Stimulated activated naive CD8-positive, alpha-beta T cell treated with anti-CD3 and anti-CD28 coated beads, Interleukin-15, amount 100 ng/mL, for 72 hours (primary cell): ENCODE measurements at regions not wholly inside any gene's neighbourhood (a gene's known extent, or its start where the extent isn't known, plus 50 kb on each side); places are given as distances from the start of the nearest gene placed in this dataset.

Source experiments
- ATAC-seq: fragments of 150-1000 bp; cut with Tn5 transposase; 2 replicates; pipeline ENCODE4 v1.10.0; 2021; ENCODE audit warnings: mild to moderate bottlenecking, moderate library complexity
- DNase-seq, 2 donors: peaks; one replicate each; pipeline ENCODE4 v3.0.0; 2021 to 2022
- H3K27ac Mint-ChIP-seq, 2 donors: one replicate each; pipeline ENCODE4 v1.8.0; 2022; ENCODE audit warnings: mild to moderate bottlenecking in 2 of 2, mixed read lengths in 2 of 2, moderate library complexity in 2 of 2
- H3K27me3 Mint-ChIP-seq: one replicate; pipeline ENCODE4 v1.8.0; 2022; ENCODE audit warnings: mixed read lengths
- H3K4me1 Mint-ChIP-seq: one replicate; pipeline ENCODE4 v1.8.0; 2022; ENCODE audit warnings: mild to moderate bottlenecking, mixed read lengths
- H3K4me3 Mint-ChIP-seq, 2 donors: one replicate each; pipeline ENCODE4 v1.8.0; 2022; ENCODE audit warnings: mild to moderate bottlenecking in 2 of 2, mixed read lengths in 2 of 2, moderate library complexity in 1 of 2
- H3K9me3 Mint-ChIP-seq, 2 donors: one replicate each; pipeline ENCODE4 v1.8.0; 2022; ENCODE audit warnings: mixed read lengths in 2 of 2

DNA sequence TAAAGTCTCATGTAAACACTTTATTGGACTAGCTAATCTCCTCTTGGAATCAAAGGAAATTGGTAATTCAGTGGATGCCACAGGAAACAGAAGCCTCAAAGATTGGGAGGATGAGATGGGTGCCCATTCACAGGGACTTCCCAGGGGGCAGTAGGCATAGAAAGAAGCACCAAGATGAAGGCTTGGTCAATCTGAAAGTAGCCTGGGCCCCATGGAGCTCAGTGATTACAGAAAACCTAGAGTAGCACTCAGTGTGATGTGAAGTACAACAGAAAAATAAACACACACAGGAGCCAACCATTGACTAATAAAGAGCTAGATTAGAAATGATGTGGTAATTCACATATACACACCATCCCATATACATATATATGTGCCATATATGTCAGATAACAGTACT lies 560.6 kb downstream of the TBC1D4 start:
- DNase-seq (no peak), ATAC-seq (no peak)
- H3K4me3 Mint-ChIP-seq, result no peak overlapping the region
- no peaks in the 10 kb centered on the region for H3K4me1 Mint-ChIP-seq
- H3K27me3 Mint-ChIP-seq, result no peaks in the 10 kb centered on the region
- no peak overlapping the region for H3K27ac Mint-ChIP-seq
- peaks cover 5 to 8% of the 10 kb centered on the region in 2 donors for H3K9me3 Mint-ChIP-seq

DNA sequence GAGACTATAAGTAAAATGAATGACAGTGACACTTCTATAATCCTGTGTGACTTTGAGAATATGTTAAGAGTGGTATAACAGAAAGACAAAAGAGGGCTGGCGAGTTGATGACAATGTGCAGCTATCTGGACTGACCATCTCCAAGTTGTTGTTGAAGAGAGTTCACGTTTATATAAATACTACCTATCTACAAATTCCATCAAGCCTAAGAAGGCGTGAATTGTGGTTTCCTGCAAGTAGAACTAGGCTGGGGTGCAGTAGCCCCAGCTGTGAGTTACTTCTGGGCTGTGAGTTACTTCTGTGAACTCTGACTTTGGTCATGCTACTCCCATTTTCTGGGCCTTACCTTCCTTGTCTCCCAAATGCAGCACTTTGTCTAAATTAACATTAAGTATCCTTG lies 561.0 kb downstream of the TBC1D4 start:
- Mint-ChIP-seq H3K4me1 (no peaks in the 10 kb centered on the region), H3K27me3 (no peaks in the 10 kb centered on the region), H3K9me3 (peaks cover 1 to 8% of the 10 kb centered on the region in 2 donors), H3K4me3 (no peak overlapping the region), H3K27ac (no peak overlapping the region)
- ATAC-seq, result no peak
- DNase-seq, result no peak

DNA sequence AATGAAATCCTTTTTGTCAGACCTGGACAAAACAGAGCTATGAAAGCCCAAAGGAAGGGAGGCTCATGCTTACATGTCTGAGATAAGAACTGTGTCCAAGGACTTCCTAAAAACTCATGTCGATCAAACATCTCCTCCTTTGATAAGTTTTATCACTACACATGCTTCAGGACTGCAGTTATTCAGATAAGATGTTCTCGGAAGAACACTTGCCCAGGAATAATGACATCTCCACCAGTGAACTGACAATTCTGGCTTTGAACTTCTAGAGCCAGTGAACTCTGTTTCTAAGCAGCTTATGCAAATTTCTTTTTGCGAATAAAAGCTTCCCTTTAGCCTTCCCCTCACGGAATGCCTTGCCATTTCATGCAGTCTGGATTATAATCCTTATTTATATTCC lies 561.6 kb downstream of the TBC1D4 start:
- Mint-ChIP-seq H3K9me3 (peaks cover 0 to 8% of the 10 kb centered on the region in 2 donors), H3K4me1 (no peaks in the 10 kb centered on the region), H3K27me3 (no peaks in the 10 kb centered on the region), H3K4me3 (no peak overlapping the region), H3K27ac (no peak overlapping the region)
- ATAC-seq (no peak), DNase-seq (no peak)

DNA sequence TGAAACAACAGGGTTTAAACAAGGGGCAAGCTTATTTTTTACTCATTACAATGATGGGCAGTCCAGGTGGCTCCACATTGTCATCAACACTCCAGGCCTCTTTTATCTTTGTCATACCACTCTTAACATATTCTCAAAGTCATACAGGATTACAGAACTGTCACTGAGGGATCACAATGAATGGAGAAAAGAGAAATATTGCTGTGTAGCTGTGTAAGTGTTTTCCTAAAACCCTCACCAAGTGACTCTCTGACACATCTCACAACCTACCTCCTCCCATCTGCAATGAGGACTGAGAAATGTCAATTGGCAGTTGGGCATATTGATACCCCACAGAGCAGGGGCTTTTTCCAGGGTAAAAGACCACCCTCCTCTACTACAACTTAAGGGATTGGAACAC lies 562.1 kb downstream of the TBC1D4 start:
- H3K4me1 Mint-ChIP-seq, result no peaks in the 10 kb centered on the region
- H3K27me3 Mint-ChIP-seq, result no peaks in the 10 kb centered on the region
- H3K27ac Mint-ChIP-seq, result no peak overlapping the region
- no peak overlapping the region for H3K4me3 Mint-ChIP-seq
- H3K9me3 Mint-ChIP-seq, result peaks cover 0 to 8% of the 10 kb centered on the region in 2 donors
- DNase-seq (no peak), ATAC-seq (no peak)

DNA sequence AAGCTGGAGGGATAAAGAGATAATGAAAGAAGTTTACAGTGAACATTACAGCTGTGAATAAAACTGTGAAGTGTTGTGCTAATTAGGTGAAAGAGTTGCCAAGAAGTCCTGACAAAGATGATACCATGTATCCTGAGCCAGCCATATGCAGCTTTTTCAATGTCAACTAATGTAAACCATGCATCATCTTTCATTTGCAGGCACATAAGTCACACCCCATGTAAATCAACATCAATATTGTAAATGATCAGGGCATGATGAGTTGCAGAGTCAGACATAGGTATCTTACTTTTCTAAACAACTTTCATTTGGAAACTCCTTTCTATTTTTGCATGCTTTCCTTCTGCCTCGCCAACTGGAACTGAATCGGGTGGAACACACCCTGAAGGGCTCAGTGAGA lies 569.1 kb downstream of the TBC1D4 start:
- no peak for ATAC-seq

DNA sequence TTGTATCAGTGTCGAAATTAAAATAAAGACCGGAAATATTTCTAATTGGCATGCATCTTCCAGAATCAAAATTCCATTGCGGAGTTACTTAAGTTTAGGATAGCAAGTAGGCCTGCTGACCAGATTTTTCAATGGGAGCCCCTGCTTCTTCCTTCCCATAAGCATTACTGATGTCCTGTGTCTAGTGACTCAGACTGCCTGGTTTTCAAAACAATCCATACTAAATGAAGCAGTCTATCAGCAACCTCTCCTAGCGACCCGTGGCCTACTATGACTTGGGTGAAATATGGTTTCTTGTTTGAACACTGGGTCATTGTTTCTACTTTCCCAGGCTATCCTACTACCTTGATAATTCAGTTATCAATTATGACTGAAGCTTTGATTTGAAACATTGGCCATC lies 571.6 kb downstream of the TBC1D4 start:
- no peaks in the 10 kb centered on the region for H3K9me3 Mint-ChIP-seq
- DNase-seq (no peak), ATAC-seq (no peak)
- H3K4me1 Mint-ChIP-seq, result no peaks in the 10 kb centered on the region
- H3K27ac Mint-ChIP-seq, result no peak overlapping the region
- no peaks in the 10 kb centered on the region for H3K27me3 Mint-ChIP-seq
- no peak overlapping the region for H3K4me3 Mint-ChIP-seq

More for the DNA sequence above, 569.1 kb downstream of the TBC1D4 start:
- no peaks in the 10 kb centered on the region for H3K27me3 Mint-ChIP-seq
- no peaks in the 10 kb centered on the region for H3K9me3 Mint-ChIP-seq
- no peak for DNase-seq
- H3K4me3 Mint-ChIP-seq, result no peak overlapping the region
- no peaks in the 10 kb centered on the region for H3K4me1 Mint-ChIP-seq
- H3K27ac Mint-ChIP-seq, result no peak overlapping the region

DNA sequence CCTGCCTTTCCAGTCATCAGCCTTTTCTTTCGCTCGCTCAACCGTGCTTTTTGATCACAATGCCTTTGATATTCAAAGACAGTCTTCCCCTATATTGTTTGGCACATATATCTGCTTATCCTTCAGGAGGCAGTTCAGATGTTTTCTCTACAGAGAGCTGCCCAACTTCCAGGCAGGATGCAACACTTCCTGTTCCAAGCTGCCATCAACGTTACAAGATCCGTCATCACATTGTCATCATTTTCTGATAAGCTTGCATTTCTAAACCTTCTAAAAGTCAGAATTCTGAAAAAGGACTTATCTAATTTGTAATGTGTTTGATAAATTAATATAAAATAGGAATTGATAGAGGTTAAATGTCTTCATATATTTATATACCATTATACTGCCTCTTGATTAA lies 574.2 kb downstream of the TBC1D4 start:
- Mint-ChIP-seq H3K4me1 (no peaks in the 10 kb centered on the region), H3K27me3 (no peaks in the 10 kb centered on the region), H3K9me3 (no peaks in the 10 kb centered on the region), H3K27ac (no peak overlapping the region), H3K4me3 (no peak overlapping the region)
- DNase-seq (no peak), ATAC-seq (no peak)

DNA sequence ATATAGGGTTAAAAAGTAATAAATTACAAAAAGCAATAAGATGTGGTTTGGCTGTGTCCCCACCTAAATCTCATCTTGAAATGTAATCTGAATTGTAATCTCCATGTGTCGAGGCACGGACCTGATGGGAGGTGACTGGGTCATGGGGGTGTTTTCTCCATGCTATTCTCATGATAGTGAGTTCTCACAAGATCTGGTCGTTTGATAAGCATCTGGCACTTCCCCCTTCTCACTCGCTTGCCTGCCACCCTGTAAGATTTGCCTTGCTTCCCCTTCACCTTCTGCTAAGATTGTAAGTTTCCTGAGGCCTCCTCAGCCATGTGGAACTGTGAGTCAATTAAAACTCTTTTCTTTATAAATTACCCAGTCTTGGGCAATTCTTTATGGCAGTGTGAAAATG lies 577.4 kb downstream of the TBC1D4 start:
- Mint-ChIP-seq H3K27ac (no peak overlapping the region), H3K4me1 (no peaks in the 10 kb centered on the region), H3K27me3 (no peaks in the 10 kb centered on the region), H3K4me3 (no peak overlapping the region), H3K9me3 (no peaks in the 10 kb centered on the region)
- no peak for ATAC-seq
- no peak for DNase-seq

DNA sequence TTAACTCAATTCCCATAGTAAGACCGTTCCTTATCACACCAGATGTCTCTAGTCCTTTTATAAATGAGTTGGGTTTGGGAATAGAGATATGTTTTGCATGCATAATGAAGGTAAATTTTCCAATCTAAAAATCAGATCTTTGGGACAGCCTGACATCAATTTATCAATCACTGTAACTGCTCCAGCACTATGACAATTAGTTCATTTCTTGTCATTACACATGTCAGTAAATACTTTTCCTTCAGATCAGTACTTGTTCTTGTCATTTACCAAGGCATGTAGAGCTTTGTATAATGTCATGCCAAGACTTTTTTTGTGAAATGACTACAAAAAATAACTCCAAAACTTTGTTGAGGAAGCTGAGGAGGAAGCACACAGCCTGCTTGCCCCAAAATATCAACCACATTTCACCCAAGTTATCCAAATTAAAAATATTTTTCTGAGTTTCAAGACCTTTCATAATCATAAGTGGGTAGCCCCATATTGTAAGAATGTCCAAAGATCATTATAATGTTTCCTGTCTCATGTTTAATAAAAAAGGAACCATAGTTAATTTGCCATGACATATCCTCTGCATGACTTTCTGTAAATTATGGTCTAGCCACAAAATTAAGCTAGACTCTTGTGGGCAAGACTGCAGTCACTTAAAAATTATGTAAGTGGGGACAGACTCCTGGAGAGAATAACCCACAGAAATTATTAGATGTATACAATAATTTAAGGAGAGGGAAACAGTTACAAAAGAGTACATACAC lies 586.8 kb downstream of the TBC1D4 start:
- Mint-ChIP-seq H3K27me3 (no peaks in the 10 kb centered on the region), H3K4me3 (no peak overlapping the region), H3K4me1 (peaks cover 6% of the 10 kb centered on the region), H3K9me3 (no peaks in the 10 kb centered on the region), H3K27ac (no peak overlapping the region)
- ATAC-seq (no peak), DNase-seq (no peak)

DNA sequence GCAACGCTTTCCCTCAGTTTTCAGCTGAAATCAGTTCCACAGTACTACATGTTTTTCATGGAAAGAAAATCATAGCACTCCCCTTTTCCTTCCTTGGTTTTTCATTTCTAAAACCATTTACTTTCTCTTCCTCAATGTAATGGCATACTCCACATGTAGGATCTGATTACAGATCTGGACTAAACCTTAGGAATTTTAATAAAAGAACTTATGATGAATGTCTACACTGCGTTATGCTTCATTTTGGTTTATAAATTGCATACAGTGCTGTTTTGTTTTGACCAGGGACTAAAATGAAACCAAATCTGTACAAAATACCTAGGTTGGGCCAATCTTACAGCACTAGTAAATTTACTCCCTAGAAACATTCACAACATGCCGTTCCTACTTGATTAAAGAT lies 589.9 kb downstream of the TBC1D4 start:
- ATAC-seq, result no peak
- no peak overlapping the region for H3K27ac Mint-ChIP-seq
- H3K9me3 Mint-ChIP-seq, result no peaks in the 10 kb centered on the region
- DNase-seq, result no peak
- no peaks in the 10 kb centered on the region for H3K27me3 Mint-ChIP-seq
- peaks cover 6% of the 10 kb centered on the region for H3K4me1 Mint-ChIP-seq
- no peak overlapping the region for H3K4me3 Mint-ChIP-seq

DNA sequence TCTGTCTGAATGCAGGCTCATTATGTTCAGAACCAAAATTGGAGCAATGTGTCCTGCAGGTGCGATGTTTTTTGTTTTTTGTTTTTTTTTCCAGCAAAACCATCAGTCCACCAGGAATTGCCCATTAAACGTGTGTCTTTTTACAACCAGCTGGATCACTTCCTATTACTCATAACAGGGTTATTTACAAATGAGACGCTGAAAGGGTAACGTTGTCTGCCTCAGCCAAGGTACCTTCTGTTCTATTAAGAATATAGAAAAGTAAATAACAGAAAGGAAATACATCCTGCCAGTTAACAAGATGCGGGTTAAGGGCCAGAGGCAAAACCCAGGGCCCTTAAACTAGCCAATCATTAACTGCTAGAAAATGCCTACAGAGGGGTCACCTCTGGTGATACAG lies 590.4 kb downstream of the TBC1D4 start:
- no peaks in the 10 kb centered on the region for H3K9me3 Mint-ChIP-seq
- ATAC-seq (no peak), DNase-seq (no peak)
- H3K27ac Mint-ChIP-seq, result no peak overlapping the region
- no peak overlapping the region for H3K4me3 Mint-ChIP-seq
- peaks cover 6% of the 10 kb centered on the region for H3K4me1 Mint-ChIP-seq
- no peaks in the 10 kb centered on the region for H3K27me3 Mint-ChIP-seq

DNA sequence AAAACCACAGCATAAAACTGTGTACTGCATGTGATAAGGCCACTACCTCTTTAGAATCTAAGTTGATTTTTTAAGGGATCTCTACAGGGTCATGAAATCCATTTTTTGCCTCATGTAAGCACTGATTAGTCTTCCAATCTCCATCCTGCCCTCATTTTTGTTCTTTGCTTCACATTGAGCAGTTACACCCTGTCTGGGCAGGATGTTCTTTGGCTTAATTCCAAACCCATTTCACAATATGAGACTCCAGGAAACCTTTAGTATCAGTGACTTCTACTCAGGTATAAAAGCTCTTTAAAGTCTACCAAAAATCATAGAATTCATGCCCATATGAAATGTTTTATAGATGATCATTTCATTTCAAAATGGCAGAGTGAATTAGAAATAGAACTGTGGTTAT lies 592.6 kb downstream of the TBC1D4 start:
- no peak for DNase-seq
- Mint-ChIP-seq H3K27me3 (no peaks in the 10 kb centered on the region), H3K27ac (no peak overlapping the region), H3K4me3 (no peak overlapping the region), H3K4me1 (peaks cover 6% of the 10 kb centered on the region), H3K9me3 (no peaks in the 10 kb centered on the region)
- ATAC-seq, result no peak

DNA sequence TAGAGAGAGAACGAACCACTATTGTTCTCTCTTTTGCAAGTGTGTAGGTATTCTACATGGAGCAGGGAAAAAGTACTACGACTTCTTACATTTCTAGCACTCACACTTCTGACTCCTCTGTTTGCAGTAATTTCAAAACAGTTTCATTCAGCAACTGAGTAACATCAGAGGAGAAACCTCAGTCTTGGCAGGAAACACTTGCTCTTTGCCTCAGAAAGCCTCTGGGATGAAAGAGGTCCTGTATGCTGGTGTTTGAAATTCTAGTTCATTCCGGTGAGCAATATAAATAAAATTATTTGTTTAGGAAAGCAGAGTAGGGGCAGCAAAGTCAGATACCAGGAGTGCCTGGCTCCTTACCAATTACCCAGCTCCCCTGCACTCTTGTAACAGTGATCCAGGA lies 595.5 kb downstream of the TBC1D4 start:
- H3K27ac Mint-ChIP-seq, result no peak overlapping the region
- DNase-seq (no peak), ATAC-seq (no peak)
- no peak overlapping the region for H3K4me3 Mint-ChIP-seq
- no peaks in the 10 kb centered on the region for H3K9me3 Mint-ChIP-seq
- no peaks in the 10 kb centered on the region for H3K27me3 Mint-ChIP-seq
- no peaks in the 10 kb centered on the region for H3K4me1 Mint-ChIP-seq

DNA sequence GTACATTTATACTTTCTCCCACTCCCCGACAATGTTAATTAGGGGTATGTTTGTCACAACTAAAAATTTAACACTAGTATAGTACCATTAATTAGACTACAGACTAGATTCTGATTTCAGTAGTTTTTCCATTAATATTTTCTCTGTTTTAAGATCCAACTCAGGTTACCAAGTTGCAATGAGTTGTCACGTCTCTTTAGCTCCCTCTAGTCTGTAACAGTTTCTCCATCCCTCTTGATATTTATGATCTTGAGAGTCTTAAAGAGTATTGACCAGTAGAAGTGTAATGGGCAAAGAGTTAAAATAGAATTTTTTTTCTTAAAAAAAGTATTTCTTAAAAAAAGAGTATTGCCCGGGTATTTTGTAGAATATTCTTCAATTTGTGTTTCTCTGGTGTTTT lies 598.1 kb downstream of the TBC1D4 start:
- no peak for ATAC-seq
- H3K9me3 Mint-ChIP-seq, result peaks cover 4 to 5% of the 10 kb centered on the region in 2 donors

DNA sequence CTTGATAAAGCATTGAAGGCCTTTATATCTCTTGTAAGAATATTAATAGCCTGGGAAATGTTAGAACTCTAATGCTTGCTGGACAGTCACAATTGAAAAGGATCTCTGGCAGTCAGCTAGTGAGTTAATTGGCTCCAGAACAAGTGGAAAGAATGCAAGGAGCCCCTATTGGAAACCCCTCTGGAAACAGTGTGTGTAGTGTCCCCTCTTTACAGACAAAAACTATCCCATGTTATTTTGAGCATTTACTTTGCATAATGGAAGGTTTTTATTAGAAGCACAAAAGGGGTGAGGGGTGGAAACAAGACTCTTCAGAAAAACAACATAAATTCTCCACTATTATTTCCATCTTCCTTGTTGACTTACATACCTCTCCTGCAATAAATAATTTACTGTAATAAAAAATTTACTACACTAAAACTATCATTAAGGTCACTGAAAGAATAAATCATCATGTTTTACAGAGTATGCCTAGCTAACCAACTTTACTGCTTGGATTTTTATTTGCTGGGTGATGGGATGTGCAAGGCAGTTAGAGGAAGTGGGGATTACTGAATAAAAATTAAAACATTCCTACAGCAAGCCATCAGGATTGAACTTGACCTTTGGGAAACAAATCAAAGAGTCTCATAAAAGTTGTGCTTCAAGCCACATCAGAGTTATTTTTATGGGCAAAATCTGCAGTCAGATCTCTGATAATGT lies 610.4 kb downstream of the TBC1D4 start:
- Mint-ChIP-seq H3K4me1 (no peaks in the 10 kb centered on the region), H3K9me3 (peaks cover 15 to 31% of the 10 kb centered on the region in 2 donors), H3K27ac (no peak overlapping the region), H3K27me3 (peaks cover 8% of the 10 kb centered on the region), H3K4me3 (no peak overlapping the region)
- DNase-seq (no peak), ATAC-seq (no peak)

More for the DNA sequence above, 598.1 kb downstream of the TBC1D4 start:
- Mint-ChIP-seq H3K4me3 (no peak overlapping the region), H3K27me3 (no peaks in the 10 kb centered on the region), H3K4me1 (no peaks in the 10 kb centered on the region), H3K27ac (no peak overlapping the region)
- DNase-seq, result no peak

DNA sequence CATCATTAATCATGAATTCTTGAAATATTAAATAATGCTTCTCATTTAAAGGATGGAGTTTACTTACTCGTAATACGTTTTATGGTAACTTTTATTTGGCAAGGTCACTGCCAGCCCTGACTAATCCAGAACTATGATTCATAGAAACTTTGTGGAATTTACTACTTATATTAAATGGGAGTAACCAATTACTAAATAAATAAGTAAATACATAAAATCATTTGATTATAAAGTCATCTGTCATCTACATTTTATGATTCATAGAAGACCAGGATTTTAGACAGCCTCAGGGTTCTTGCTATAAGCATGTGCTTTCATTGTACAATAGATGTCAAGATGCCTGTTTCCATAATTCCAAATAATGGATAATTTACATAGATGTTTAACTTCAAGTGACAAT lies 611.1 kb downstream of the TBC1D4 start:
- DNase-seq (no peak), ATAC-seq (no peak)
- no peak overlapping the region for H3K27ac Mint-ChIP-seq
- H3K9me3 Mint-ChIP-seq, result peaks cover 15 to 30% of the 10 kb centered on the region in 2 donors
- no peak overlapping the region for H3K4me3 Mint-ChIP-seq
- peaks cover 8% of the 10 kb centered on the region for H3K27me3 Mint-ChIP-seq
- H3K4me1 Mint-ChIP-seq, result no peaks in the 10 kb centered on the region
